Thymus (tissue), 11 donors: ENCODE measurements at regions not wholly inside any gene's neighbourhood (a gene's known extent, or its start where the extent isn't known, plus 50 kb on each side); places are given as distances from the start of the nearest gene placed in this dataset.
"Not testable (repeated sequence)": the region's sequence is repeated elsewhere in the genome, so short reads cannot be mapped to it uniquely, and the experiment has no call there.

Experiments
- DNase-seq, 9 donors: peaks; one replicate each; pipeline ENCODE4 v3.0.0-alpha.2; 2013; ENCODE audit warnings: low spot score in 9 of 9, low read depth in 6 of 9, missing footprints in 1 of 9
- H3K27ac ChIP-seq, 2 donors: one replicate each; pipeline ENCODE4 v1.5.1; 2013; ENCODE audit warnings: control low read depth in 1 of 2, low read depth in 1 of 2, low read length in 1 of 2, mild to moderate bottlenecking in 1 of 2, moderate library complexity in 1 of 2
- H3K27me3 ChIP-seq, 2 donors: one replicate each; pipeline ENCODE4 v1.5.1; 2013; ENCODE audit warnings: low read length in 1 of 2; ENCODE audit not compliant: control insufficient read depth in 2 of 2, insufficient read depth in 1 of 2
- H3K36me3 ChIP-seq, 2 donors: one replicate each; pipeline ENCODE4 v1.5.1; 2013; ENCODE audit warnings: low read length in 1 of 2, mild to moderate bottlenecking in 1 of 2, moderate library complexity in 1 of 2; ENCODE audit not compliant: control insufficient read depth in 2 of 2, insufficient read depth in 2 of 2
- H3K4me1 ChIP-seq, 2 donors: one replicate each; pipeline ENCODE4 v1.5.1; 2013; ENCODE audit warnings: low read length in 2 of 2; ENCODE audit not compliant: control insufficient read depth in 2 of 2, insufficient read depth in 2 of 2
- H3K4me3 ChIP-seq, 2 donors: one replicate each; pipeline ENCODE4 v1.5.1; 2013; ENCODE audit warnings: low read length in 2 of 2, control low read depth in 1 of 2, mild to moderate bottlenecking in 1 of 2
- H3K9me3 ChIP-seq, 2 donors: one replicate each; pipeline ENCODE4 v1.5.1; 2013; ENCODE audit warnings: low read length in 1 of 2, mild to moderate bottlenecking in 1 of 2; ENCODE audit not compliant: control insufficient read depth in 2 of 2, insufficient read depth in 1 of 2
- WGBS: extraction: QIAGEN DNeasy Blood & Tissue Kit; methylation state at CpG from one replicate; pipeline ENCODE4 v1.1.7; 2013; 5-methylcytosine and 5-hydroxymethylcytosine counted together
- donor health status: healthy.

GRCh38 chr16:88258141-88258540 is 124.6 kb upstream of the ZNF469 start:
- H3K36me3 ChIP-seq, H3K9me3 ChIP-seq, H3K27ac ChIP-seq, DNase-seq, H3K4me3 ChIP-seq, H3K4me1 ChIP-seq: not testable (repeated sequence)
- peaks cover 3 to 26% of the 10 kb centered on the region in 2 donors for H3K27me3 ChIP-seq
- 87% methylated on average over 2 of the region's 2 CpGs for whole genome bisulfite sequencing

- H3K36me3 ChIP-seq, H3K27ac ChIP-seq, H3K4me1 ChIP-seq, H3K4me3 ChIP-seq, DNase-seq, H3K9me3 ChIP-seq: not testable (repeated sequence)
- H3K27me3 ChIP-seq = peaks cover 3 to 26% of the 10 kb centered on the region in 2 donors
- WGBS = 20% methylated on average over 32 of the region's 32 CpGs
Observed at GRCh38 chr16:88258764-88259525, 123.8 kb upstream of the ZNF469 start.

- not testable (repeated sequence) for H3K9me3 ChIP-seq, DNase-seq, H3K4me1 ChIP-seq, H3K27ac ChIP-seq, H3K36me3 ChIP-seq, H3K4me3 ChIP-seq
- 69% methylated on average over 10 of the region's 10 CpGs for whole genome bisulfite sequencing
- peaks cover 4 to 28% of the 10 kb centered on the region in 2 donors for H3K27me3 ChIP-seq
Observed at GRCh38 chr16:88259538-88259937, 123.2 kb upstream of the ZNF469 start.

GRCh38 chr16:88260146-88260545 is 122.6 kb upstream of the ZNF469 start:
- not testable (repeated sequence) for DNase-seq, H3K9me3 ChIP-seq, H3K36me3 ChIP-seq, H3K27ac ChIP-seq, H3K4me1 ChIP-seq, H3K4me3 ChIP-seq
- H3K27me3 ChIP-seq = peaks cover 5 to 34% of the 10 kb centered on the region in 2 donors
- WGBS = 95% methylated on average over 17 of the region's 17 CpGs

- peaks cover 5 to 41% of the 10 kb centered on the region in 2 donors for H3K27me3 ChIP-seq
- H3K9me3 ChIP-seq, H3K4me1 ChIP-seq, H3K27ac ChIP-seq, H3K4me3 ChIP-seq, H3K36me3 ChIP-seq: not testable (repeated sequence)
- DNase-seq = peak in 1 of 9 donors; percentile 11
- WGBS = 90% methylated on average over 26 of the region's 26 CpGs
Observed at GRCh38 chr16:88260881-88261665, 121.7 kb upstream of the ZNF469 start.

GRCh38 chr16:88261814-88262605 is 120.7 kb upstream of the ZNF469 start:
- H3K36me3 ChIP-seq, H3K9me3 ChIP-seq, DNase-seq, H3K27ac ChIP-seq, H3K4me3 ChIP-seq, H3K4me1 ChIP-seq: not testable (repeated sequence)
- 86% methylated on average over 18 of the region's 18 CpGs for WGBS
- peaks cover 5 to 41% of the 10 kb centered on the region in 2 donors for H3K27me3 ChIP-seq

- not testable (repeated sequence) for DNase-seq, H3K36me3 ChIP-seq, H3K4me1 ChIP-seq, H3K9me3 ChIP-seq, H3K4me3 ChIP-seq, H3K27ac ChIP-seq
- WGBS = 74% methylated on average over 34 of the region's 34 CpGs
- H3K27me3 ChIP-seq = peaks cover 5 to 41% of the 10 kb centered on the region in 2 donors
Observed at GRCh38 chr16:88262858-88263563, 119.7 kb upstream of the ZNF469 start.

GRCh38 chr16:88263681-88264287 is 119.0 kb upstream of the ZNF469 start:
- H3K9me3 ChIP-seq, H3K4me1 ChIP-seq, H3K4me3 ChIP-seq, H3K36me3 ChIP-seq, DNase-seq, H3K27ac ChIP-seq: not testable (repeated sequence)
- 88% methylated on average over 17 of the region's 17 CpGs for WGBS
- peaks cover 5 to 35% of the 10 kb centered on the region in 2 donors for H3K27me3 ChIP-seq
